Mucosa of rectum (tissue), 2 donors: ENCODE measurements at regions not wholly inside any gene's neighbourhood (a gene's known extent, or its start where the extent isn't known, plus 50 kb on each side); places are given as distances from the start of the nearest gene placed in this dataset.
A peak's percentile ranks its signal among the peaks of the same experiment; 100 is the strongest.
"Not testable (repeated sequence)": the region's sequence is repeated elsewhere in the genome, so short reads cannot be mapped to it uniquely, and the experiment has no call there.

ENCODE experiments used
- H3K27ac ChIP-seq, 2 donors: one replicate each; pipeline ENCODE4 v1.7.0; 2013; ENCODE audit warnings: inconsistent platforms in 2 of 2, low read depth in 2 of 2, low read length in 2 of 2
- H3K27me3 ChIP-seq, 2 donors: one replicate each; pipeline ENCODE4 v1.7.0; 2013; ENCODE audit warnings: low read length in 2 of 2; ENCODE audit not compliant: control insufficient read depth in 2 of 2, insufficient read depth in 2 of 2
- H3K36me3 ChIP-seq, 2 donors: one replicate each; pipeline ENCODE4 v1.7.0; 2013; ENCODE audit warnings: low read length in 2 of 2; ENCODE audit not compliant: control insufficient read depth in 2 of 2, insufficient read depth in 2 of 2
- H3K4me1 ChIP-seq, 2 donors: one replicate each; pipeline ENCODE4 v1.7.0; 2013; ENCODE audit warnings: low read length in 2 of 2, mild to moderate bottlenecking in 1 of 2; ENCODE audit not compliant: control insufficient read depth in 2 of 2, insufficient read depth in 2 of 2
- H3K4me3 ChIP-seq, 2 donors: one replicate each; pipeline ENCODE4 v1.7.0; 2013; ENCODE audit warnings: low read length in 2 of 2
- H3K9ac ChIP-seq, 2 donors: one replicate each; pipeline ENCODE4 v1.7.0; 2013; ENCODE audit warnings: low read length in 2 of 2, low read depth in 1 of 2, mild to moderate bottlenecking in 1 of 2
- H3K9me3 ChIP-seq, 2 donors: one replicate each; pipeline ENCODE4 v1.7.0; 2013; ENCODE audit warnings: low read length in 2 of 2; ENCODE audit not compliant: control insufficient read depth in 2 of 2
- donor health status: healthy.
- donor health status: Normal muscosa, but diverticular disease.

- not testable (repeated sequence) for H3K9me3 ChIP-seq, H3K4me3 ChIP-seq, H3K36me3 ChIP-seq, H3K9ac ChIP-seq, H3K27me3 ChIP-seq
- peaks cover 5 to 12% of the 10 kb centered on the region in 2 donors for H3K4me1 ChIP-seq
- H3K27ac ChIP-seq, result peak overlapping the region in 1 of 2 donors; percentile 9
Observed at GRCh38 chr17:64792793-64793575, 126.3 kb downstream of the LRRC37A3 start.

GRCh38 chr17:64792276-64792675 is 127.0 kb downstream of the LRRC37A3 start:
- H3K9ac ChIP-seq, H3K27ac ChIP-seq, H3K9me3 ChIP-seq, H3K4me3 ChIP-seq, H3K27me3 ChIP-seq, H3K36me3 ChIP-seq: not testable (repeated sequence)
- peaks cover 11 to 18% of the 10 kb centered on the region in 2 donors for H3K4me1 ChIP-seq

- not testable (repeated sequence) for H3K27me3 ChIP-seq, H3K4me3 ChIP-seq, H3K9me3 ChIP-seq, H3K9ac ChIP-seq, H3K27ac ChIP-seq, H3K36me3 ChIP-seq
- H3K4me1 ChIP-seq, result peaks cover 15 to 24% of the 10 kb centered on the region in 2 donors
Observed at GRCh38 chr17:64791691-64792090, 127.6 kb downstream of the LRRC37A3 start.

GRCh38 chr17:64791226-64791625 is 128.1 kb downstream of the LRRC37A3 start:
- H3K27ac ChIP-seq, H3K9me3 ChIP-seq, H3K27me3 ChIP-seq, H3K4me3 ChIP-seq, H3K9ac ChIP-seq: not testable (repeated sequence)
- H3K4me1 ChIP-seq, result peaks cover 17 to 27% of the 10 kb centered on the region in 2 donors
- H3K36me3 ChIP-seq, result peaks cover 0 to 13% of the 10 kb centered on the region in 2 donors

GRCh38 chr17:64790690-64791089 is 128.6 kb upstream of the SMURF2 start:
- H3K4me3 ChIP-seq, H3K27ac ChIP-seq, H3K27me3 ChIP-seq, H3K9ac ChIP-seq, H3K9me3 ChIP-seq: not testable (repeated sequence)
- peaks cover 4 to 18% of the 10 kb centered on the region in 2 donors for H3K36me3 ChIP-seq
- peaks cover 17 to 30% of the 10 kb centered on the region in 2 donors for H3K4me1 ChIP-seq

- not testable (repeated sequence) for H3K27me3 ChIP-seq, H3K27ac ChIP-seq
Observed at GRCh38 chr17:64790193-64790592, 128.1 kb upstream of the SMURF2 start.

GRCh38 chr17:64789061-64789445 is 126.9 kb upstream of the SMURF2 start:
- H3K27ac ChIP-seq, H3K9me3 ChIP-seq, H3K4me3 ChIP-seq, H3K9ac ChIP-seq, H3K27me3 ChIP-seq: not testable (repeated sequence)
- peaks cover 8 to 30% of the 10 kb centered on the region in 2 donors for H3K36me3 ChIP-seq
- peaks cover 17 to 24% of the 10 kb centered on the region in 2 donors for H3K4me1 ChIP-seq

More at GRCh38 chr17:64790193-64790592, 128.1 kb upstream of the SMURF2 start:
- not testable (repeated sequence) for H3K9ac ChIP-seq, H3K9me3 ChIP-seq, H3K4me3 ChIP-seq
- Histone ChIP-seq H3K4me1 (peaks cover 17 to 29% of the 10 kb centered on the region in 2 donors), H3K36me3 (peaks cover 4 to 20% of the 10 kb centered on the region in 2 donors)

GRCh38 chr17:64788286-64789060 is 126.4 kb upstream of the SMURF2 start:
- no peaks in the 10 kb centered on the region for H3K27me3 ChIP-seq
- no peak overlapping the region for H3K27ac ChIP-seq
- no peaks in the 10 kb centered on the region for H3K9me3 ChIP-seq
- peaks cover 17 to 20% of the 10 kb centered on the region in 2 donors for H3K4me1 ChIP-seq
- no peak overlapping the region for H3K9ac ChIP-seq
- peaks cover 8 to 32% of the 10 kb centered on the region in 2 donors for H3K36me3 ChIP-seq
- H3K4me3 ChIP-seq, result no peak overlapping the region

- Histone ChIP-seq H3K9ac (no peak overlapping the region), H3K4me1 (peaks cover 14 to 18% of the 10 kb centered on the region in 2 donors), H3K9me3 (no peaks in the 10 kb centered on the region), H3K27me3 (no peaks in the 10 kb centered on the region), H3K27ac (peak overlapping the region in 1 of 2 donors; percentile 9), H3K36me3 (peaks cover 8 to 36% of the 10 kb centered on the region in 2 donors), H3K4me3 (no peak overlapping the region)
Observed at GRCh38 chr17:64787921-64788271, 125.8 kb upstream of the SMURF2 start.

GRCh38 chr17:64787255-64787920 is 125.3 kb upstream of the SMURF2 start:
- Histone ChIP-seq H3K4me1 (peaks cover 12 to 18% of the 10 kb centered on the region in 2 donors), H3K27ac (peak overlapping the region in 1 of 2 donors; percentile 9), H3K9me3 (no peaks in the 10 kb centered on the region), H3K4me3 (no peak overlapping the region), H3K27me3 (no peaks in the 10 kb centered on the region), H3K36me3 (peaks cover 8 to 36% of the 10 kb centered on the region in 2 donors), H3K9ac (no peak overlapping the region)
